RWPE2 (cell line): ENCODE measurements at regions not wholly inside any gene's neighbourhood (a gene's known extent, or its start where the extent isn't known, plus 50 kb on each side); places are given as distances from the start of the nearest gene placed in this dataset.

ENCODE experiments used
- ATAC-seq: fragments of 200-7000 bp; cut with Tn5 transposase; 3 replicates; pipeline ENCODE4 v1.9.1; 2021; ENCODE audit warnings: low read depth
- DNase-seq: peaks from one replicate; pipeline ENCODE4 v3.0.0-alpha.2; 2020; ENCODE audit warnings: low spot score
- H3K27ac ChIP-seq: fragments of 450-650 bp; 2 replicates; pipeline ENCODE4 v1.5.1; 2017; ENCODE audit warnings: mild to moderate bottlenecking; ENCODE audit not compliant: poor library complexity, severe bottlenecking
- H3K27me3 ChIP-seq: fragments of 250-450 bp; sonication (Bioruptor Pico); 2 replicates; pipeline ENCODE4 v1.5.1; 2021; ENCODE audit warnings: mild to moderate bottlenecking, moderate library complexity; ENCODE audit not compliant: insufficient read depth, poor library complexity, severe bottlenecking
- H3K36me3 ChIP-seq: fragments of 250-450 bp; sonication (Bioruptor Pico); 2 replicates; pipeline ENCODE4 v1.5.1; 2020; ENCODE audit warnings: low read depth, mild to moderate bottlenecking, moderate library complexity
- H3K4me1 ChIP-seq: fragments of 250-450 bp; sonication (Bioruptor Pico); 2 replicates; pipeline ENCODE4 v1.5.1; 2021; ENCODE audit warnings: mild to moderate bottlenecking, moderate library complexity; ENCODE audit not compliant: insufficient read depth, poor library complexity, severe bottlenecking
- H3K4me3 ChIP-seq: fragments of 250-450 bp; sonication (Bioruptor Pico); 2 replicates; pipeline ENCODE4 v1.5.1; 2021; ENCODE audit warnings: mild to moderate bottlenecking, moderate library complexity; ENCODE audit not compliant: severe bottlenecking
- H3K9me3 ChIP-seq: fragments of 250-450 bp; sonication (Bioruptor Pico); 2 replicates; pipeline ENCODE4 v1.5.1; 2021; ENCODE audit warnings: mild to moderate bottlenecking, moderate library complexity; ENCODE audit not compliant: severe bottlenecking
- TF ChIP-seq, protein P1 (sequence below): fragments of 450-650 bp; IDR thresholded peaks from one replicate; pipeline ENCODE4 v1.5.1; 2017; ENCODE audit warnings: mild to moderate bottlenecking, moderate library complexity; ENCODE audit not compliant: poor library complexity, severe bottlenecking

DNA sequence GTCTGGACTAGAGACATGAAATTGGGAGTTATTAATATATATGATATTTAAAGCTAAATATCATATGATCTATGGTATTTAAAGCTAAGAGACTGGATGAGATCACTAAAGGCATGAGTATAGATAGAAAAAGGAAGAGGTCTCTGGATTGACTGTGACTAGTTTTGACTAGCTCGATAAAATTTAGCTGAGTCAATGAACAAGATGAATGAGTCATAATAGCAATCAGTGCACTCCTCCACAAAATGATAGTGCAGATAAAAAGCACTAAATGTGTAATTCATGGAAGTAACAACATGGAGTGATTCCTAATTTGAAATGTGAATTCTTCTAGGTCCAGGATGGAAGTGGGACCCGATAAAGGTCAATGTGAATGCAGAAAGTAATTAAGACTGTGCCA lies 127.4 kb downstream of the PFDN4 start:
- peaks cover 19% of the 10 kb centered on the region for H3K27me3 ChIP-seq
- DNase-seq = no peak
- peak; percentile 48; the same call in 2 of the 3 replicates for ATAC-seq
- H3K36me3 ChIP-seq = no peaks in the 10 kb centered on the region
- no peak overlapping the region for H3K4me3 ChIP-seq
- H3K9me3 ChIP-seq = no peaks in the 10 kb centered on the region
- H3K27ac ChIP-seq = no peak overlapping the region
- peaks cover 2% of the 10 kb centered on the region for H3K4me1 ChIP-seq
- TF ChIP-seq, protein P1, sequence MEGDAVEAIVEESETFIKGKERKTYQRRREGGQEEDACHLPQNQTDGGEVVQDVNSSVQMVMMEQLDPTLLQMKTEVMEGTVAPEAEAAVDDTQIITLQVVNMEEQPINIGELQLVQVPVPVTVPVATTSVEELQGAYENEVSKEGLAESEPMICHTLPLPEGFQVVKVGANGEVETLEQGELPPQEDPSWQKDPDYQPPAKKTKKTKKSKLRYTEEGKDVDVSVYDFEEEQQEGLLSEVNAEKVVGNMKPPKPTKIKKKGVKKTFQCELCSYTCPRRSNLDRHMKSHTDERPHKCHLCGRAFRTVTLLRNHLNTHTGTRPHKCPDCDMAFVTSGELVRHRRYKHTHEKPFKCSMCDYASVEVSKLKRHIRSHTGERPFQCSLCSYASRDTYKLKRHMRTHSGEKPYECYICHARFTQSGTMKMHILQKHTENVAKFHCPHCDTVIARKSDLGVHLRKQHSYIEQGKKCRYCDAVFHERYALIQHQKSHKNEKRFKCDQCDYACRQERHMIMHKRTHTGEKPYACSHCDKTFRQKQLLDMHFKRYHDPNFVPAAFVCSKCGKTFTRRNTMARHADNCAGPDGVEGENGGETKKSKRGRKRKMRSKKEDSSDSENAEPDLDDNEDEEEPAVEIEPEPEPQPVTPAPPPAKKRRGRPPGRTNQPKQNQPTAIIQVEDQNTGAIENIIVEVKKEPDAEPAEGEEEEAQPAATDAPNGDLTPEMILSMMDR = no peak

DNA sequence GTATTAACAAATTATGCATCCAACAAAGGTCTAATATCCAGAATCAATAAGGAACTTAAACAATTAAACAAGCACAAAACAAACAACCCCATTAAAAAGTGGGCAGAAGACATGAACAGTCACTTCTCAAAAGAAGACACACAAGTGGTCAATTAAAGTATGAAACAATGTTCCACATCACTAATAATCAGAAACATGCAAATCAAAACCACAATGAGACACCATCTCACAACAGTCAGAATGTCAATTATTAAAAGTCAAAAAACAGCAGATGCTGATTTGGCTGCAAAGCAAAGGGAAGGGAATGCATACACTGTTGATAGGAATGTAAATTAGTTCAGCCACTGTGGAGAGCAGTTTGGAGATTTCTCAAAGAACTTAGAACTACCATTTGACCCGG lies 129.3 kb downstream of the PFDN4 start:
- ATAC-seq = no peak
- no peaks in the 10 kb centered on the region for H3K9me3 ChIP-seq
- TF ChIP-seq, protein P1 = no peak

DNA sequence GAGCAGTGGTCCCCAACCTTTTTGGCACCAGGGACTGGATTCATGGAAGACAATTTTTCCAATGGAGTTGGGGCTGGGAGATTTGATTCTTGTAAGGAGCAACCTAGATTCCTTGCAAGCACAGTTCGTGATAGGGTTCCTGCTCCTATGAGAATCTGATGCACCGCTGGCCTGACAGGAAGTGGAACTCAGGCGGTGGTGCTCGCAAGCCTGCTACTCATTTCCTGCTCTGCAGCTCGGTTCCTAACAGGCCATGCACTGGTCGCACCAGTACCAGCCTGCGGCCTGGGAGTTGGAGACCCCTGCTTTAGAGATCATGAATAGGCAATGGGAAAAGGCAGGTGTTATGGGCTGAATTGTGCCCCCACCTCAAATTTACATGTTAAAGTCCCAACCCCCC lies 131.2 kb downstream of the PFDN4 start:
- Histone ChIP-seq H3K36me3 (no peaks in the 10 kb centered on the region), H3K27me3 (no peaks in the 10 kb centered on the region), H3K9me3 (no peaks in the 10 kb centered on the region), H3K4me1 (peaks cover 12% of the 10 kb centered on the region), H3K4me3 (no peak overlapping the region), H3K27ac (no peak overlapping the region)
- TF ChIP-seq, protein P1 = no peak
- no peak for DNase-seq
- no peak for ATAC-seq

More for the DNA sequence above, 129.3 kb downstream of the PFDN4 start:
- no peak for DNase-seq
- H3K27ac ChIP-seq = no peak overlapping the region
- H3K4me1 ChIP-seq = peaks cover 12% of the 10 kb centered on the region
- no peak overlapping the region for H3K4me3 ChIP-seq
- peaks cover 11% of the 10 kb centered on the region for H3K27me3 ChIP-seq
- H3K36me3 ChIP-seq = no peaks in the 10 kb centered on the region

GRCh38 chr20:54340206-54340605 lies 132.3 kb downstream of the PFDN4 start:
- TF ChIP-seq, protein P1 = no peak
- no peak for DNase-seq
- no peak for ATAC-seq
- H3K27ac ChIP-seq = peak overlapping the region; percentile 5
- no peaks in the 10 kb centered on the region for H3K9me3 ChIP-seq
- no peaks in the 10 kb centered on the region for H3K36me3 ChIP-seq
- peaks cover 20% of the 10 kb centered on the region for H3K4me1 ChIP-seq
- no peaks in the 10 kb centered on the region for H3K27me3 ChIP-seq
- no peak overlapping the region for H3K4me3 ChIP-seq

GRCh38 chr20:54340667-54341081 lies 132.8 kb downstream of the PFDN4 start:
- Histone ChIP-seq H3K9me3 (no peaks in the 10 kb centered on the region), H3K4me1 (peaks cover 25% of the 10 kb centered on the region), H3K4me3 (no peak overlapping the region), H3K27me3 (no peaks in the 10 kb centered on the region), H3K27ac (peak overlapping the region; percentile 5), H3K36me3 (no peaks in the 10 kb centered on the region)
- ATAC-seq = peak; percentile 63
- TF ChIP-seq, protein P1 = no peak
- DNase-seq = no peak
